ENCODE measurements at regions not wholly inside any gene's neighbourhood (a gene's known extent, or its start where the extent isn't known, plus 50 kb on each side); places are given as distances from the start of the nearest gene placed in this dataset.

GRCh38 chr1:187551061-187551460, 722.3 kb downstream of the PLA2G4A start:
- no CpG with 5 or more reads among the region's 20 CpGs for WGBS (ENCODE audit: extremely low coverage, insufficient coverage, insufficient read length)
- no peak overlapping the region for H4K12ac ChIP-seq (ENCODE audit: low read depth, low read length)

GRCh38 chr1:187563191-187563590, 734.4 kb downstream of the PLA2G4A start:
- H3K9me3 ChIP-seq (ENCODE audit: insufficient read depth, low read depth, low read length): no peaks in the 10 kb centered on the region
- H4K12ac ChIP-seq (ENCODE audit: low read depth, low read length): no peak overlapping the region
- no peaks in the 10 kb centered on the region for H3K79me1 ChIP-seq (ENCODE audit: low read length)
- no peak overlapping the region for H3K4me3 ChIP-seq (ENCODE audit: low read depth, low read length)
- no CpG with 5 or more reads among the region's 3 CpGs for WGBS (ENCODE audit: extremely low coverage, insufficient coverage, insufficient read length)
- no peak overlapping the region for H3K27ac ChIP-seq (ENCODE audit: low read depth, low read length)
- no peak overlapping the region for H3K14ac ChIP-seq (ENCODE audit: low read length)
- no peaks in the 10 kb centered on the region for H3K27me3 ChIP-seq (ENCODE audit: insufficient read depth, low read length)
- H3K9ac ChIP-seq (ENCODE audit: low read length): no peak overlapping the region
- no peak overlapping the region for H2BK120ac ChIP-seq (ENCODE audit: insufficient read depth, low read length, poor library complexity)
- H2AK5ac ChIP-seq (ENCODE audit: low read length): no peak overlapping the region
- no peaks in the 10 kb centered on the region for H3K4me1 ChIP-seq (ENCODE audit: control insufficient read depth in 1 of 2, insufficient read depth in 2 of 2, low read length in 2 of 2)
- no peak overlapping the region for H2BK5ac ChIP-seq (ENCODE audit: low read depth, low read length, poor library complexity)
- H3K23ac ChIP-seq (ENCODE audit: low read length): no peak overlapping the region
- no peak overlapping the region for H3K18ac ChIP-seq (ENCODE audit: low read length)
- H3K79me2 ChIP-seq (ENCODE audit: control insufficient read depth, insufficient read depth, low read length, poor library complexity): no peaks in the 10 kb centered on the region
- H3K4ac ChIP-seq (ENCODE audit: low read depth, low read length): no peak overlapping the region
- no peak overlapping the region for H4K8ac ChIP-seq (ENCODE audit: low read depth, low read length)
- H4K91ac ChIP-seq (ENCODE audit: low read depth, low read length): no peak overlapping the region
- no peak overlapping the region for H3K4me2 ChIP-seq (ENCODE audit: low read length)
- DNase-seq: peak; percentile 68 to 85
- H2BK12ac ChIP-seq (ENCODE audit: low read length): no peak overlapping the region
- H3K36me3 ChIP-seq (ENCODE audit: control insufficient read depth in 1 of 2, insufficient read depth in 2 of 2, low read length in 2 of 2): no peaks in the 10 kb centered on the region
- H2AFZ ChIP-seq (ENCODE audit: insufficient read depth, low read length, poor library complexity): no peak overlapping the region

More at GRCh38 chr1:187551061-187551460, 722.3 kb downstream of the PLA2G4A start:
- Histone ChIP-seq H4K8ac (ENCODE audit: low read depth, low read length) (no peak overlapping the region), H2BK12ac (ENCODE audit: low read length) (no peak overlapping the region), H2AFZ (ENCODE audit: insufficient read depth, low read length, poor library complexity) (no peak overlapping the region), H3K27ac (ENCODE audit: low read depth, low read length) (no peak overlapping the region), H2AK5ac (ENCODE audit: low read length) (no peak overlapping the region), H3K23ac (ENCODE audit: low read length) (no peak overlapping the region), H3K4ac (ENCODE audit: low read depth, low read length) (no peak overlapping the region), H3K79me2 (ENCODE audit: control insufficient read depth, insufficient read depth, low read length, poor library complexity) (no peaks in the 10 kb centered on the region), H3K9me3 (ENCODE audit: insufficient read depth, low read depth, low read length) (no peaks in the 10 kb centered on the region), H3K27me3 (ENCODE audit: insufficient read depth, low read length) (no peaks in the 10 kb centered on the region), H2BK120ac (ENCODE audit: insufficient read depth, low read length, poor library complexity) (no peak overlapping the region), H3K4me1 (ENCODE audit: control insufficient read depth in 1 of 2, insufficient read depth in 2 of 2, low read length in 2 of 2) (no peaks in the 10 kb centered on the region), H3K79me1 (ENCODE audit: low read length) (no peaks in the 10 kb centered on the region), H3K4me3 (ENCODE audit: low read depth, low read length) (no peak overlapping the region), H3K4me2 (ENCODE audit: low read length) (no peak overlapping the region), H3K18ac (ENCODE audit: low read length) (no peak overlapping the region), H3K14ac (ENCODE audit: low read length) (no peak overlapping the region), H3K36me3 (ENCODE audit: control insufficient read depth in 1 of 2, insufficient read depth in 2 of 2, low read length in 2 of 2) (peaks cover 0 to 1% of the 10 kb centered on the region in 2 experiments), H4K91ac (ENCODE audit: low read depth, low read length) (no peak overlapping the region), H2BK5ac (ENCODE audit: low read depth, low read length, poor library complexity) (no peak overlapping the region), H3K9ac (ENCODE audit: low read length) (no peak overlapping the region)
- DNase-seq: no peak

DNA sequence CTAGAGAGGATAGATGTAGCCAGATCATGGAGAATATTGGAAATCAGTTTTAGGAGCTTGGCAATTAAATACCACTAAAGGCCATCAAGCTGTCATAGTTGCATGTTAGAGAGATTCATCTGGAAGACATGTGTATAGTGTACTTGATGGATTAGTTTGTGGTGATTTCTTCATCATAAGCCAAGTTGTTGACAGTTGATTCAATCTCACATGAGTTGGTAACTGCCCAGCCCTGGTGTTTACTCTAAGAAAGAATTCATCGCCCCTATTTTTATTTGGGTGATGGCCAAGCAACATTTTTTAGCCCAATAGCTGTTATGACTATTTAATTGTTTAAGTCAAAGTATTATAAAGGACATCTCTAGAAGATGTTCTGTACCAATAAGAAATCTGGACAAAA, 737.6 kb downstream of the PLA2G4A start:
- Histone ChIP-seq H2BK12ac (ENCODE audit: low read length) (no peak overlapping the region), H3K27ac (ENCODE audit: low read depth, low read length) (no peak overlapping the region), H4K8ac (ENCODE audit: low read depth, low read length) (no peak overlapping the region), H4K12ac (ENCODE audit: low read depth, low read length) (no peak overlapping the region), H3K27me3 (ENCODE audit: insufficient read depth, low read length) (no peaks in the 10 kb centered on the region), H3K4ac (ENCODE audit: low read depth, low read length) (no peak overlapping the region), H2BK5ac (ENCODE audit: low read depth, low read length, poor library complexity) (no peak overlapping the region), H2AFZ (ENCODE audit: insufficient read depth, low read length, poor library complexity) (no peak overlapping the region), H3K4me2 (ENCODE audit: low read length) (no peak overlapping the region), H3K14ac (ENCODE audit: low read length) (no peak overlapping the region), H4K91ac (ENCODE audit: low read depth, low read length) (no peak overlapping the region), H3K4me1 (ENCODE audit: control insufficient read depth in 1 of 2, insufficient read depth in 2 of 2, low read length in 2 of 2) (no peaks in the 10 kb centered on the region), H3K79me1 (ENCODE audit: low read length) (no peaks in the 10 kb centered on the region), H2AK5ac (ENCODE audit: low read length) (no peak overlapping the region), H2BK120ac (ENCODE audit: insufficient read depth, low read length, poor library complexity) (no peak overlapping the region), H3K9ac (ENCODE audit: low read length) (no peak overlapping the region), H3K36me3 (ENCODE audit: control insufficient read depth in 1 of 2, insufficient read depth in 2 of 2, low read length in 2 of 2) (no peaks in the 10 kb centered on the region), H3K79me2 (ENCODE audit: control insufficient read depth, insufficient read depth, low read length, poor library complexity) (no peaks in the 10 kb centered on the region), H3K23ac (ENCODE audit: low read length) (no peak overlapping the region), H3K18ac (ENCODE audit: low read length) (no peak overlapping the region), H3K9me3 (ENCODE audit: insufficient read depth, low read depth, low read length) (no peaks in the 10 kb centered on the region), H3K4me3 (ENCODE audit: low read depth, low read length) (no peak overlapping the region)
- no CpG with 5 or more reads among the region's 1 CpG for WGBS (ENCODE audit: extremely low coverage, insufficient coverage, insufficient read length)
- no peak for DNase-seq

DNA sequence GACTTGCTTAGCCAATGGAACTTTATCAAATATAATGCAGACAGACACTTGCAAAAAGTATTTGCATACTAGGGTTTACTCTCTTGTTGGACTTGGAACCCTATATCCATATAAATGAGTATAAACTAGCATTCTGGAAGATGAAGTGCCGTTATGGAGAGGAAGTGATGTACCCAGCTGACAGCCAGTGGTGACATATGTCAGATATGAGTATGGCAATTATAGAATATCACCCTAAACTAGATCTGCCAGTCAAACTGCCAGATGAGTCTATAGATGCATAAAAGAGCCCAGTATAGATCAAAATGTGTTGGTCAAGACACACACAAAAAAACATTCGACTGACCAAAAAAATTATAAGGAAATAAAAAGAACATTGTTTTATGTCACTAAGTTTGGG, 739.3 kb downstream of the PLA2G4A start:
- no peaks in the 10 kb centered on the region for H3K79me1 ChIP-seq (ENCODE audit: low read length)
- no peak overlapping the region for H3K23ac ChIP-seq (ENCODE audit: low read length)
- no peaks in the 10 kb centered on the region for H3K4me1 ChIP-seq (ENCODE audit: control insufficient read depth in 1 of 2, insufficient read depth in 2 of 2, low read length in 2 of 2)
- no peak overlapping the region for H4K91ac ChIP-seq (ENCODE audit: low read depth, low read length)
- no peak overlapping the region for H3K4ac ChIP-seq (ENCODE audit: low read depth, low read length)
- no peak overlapping the region for H2AFZ ChIP-seq (ENCODE audit: insufficient read depth, low read length, poor library complexity)
- H3K9ac ChIP-seq (ENCODE audit: low read length): no peak overlapping the region
- H3K18ac ChIP-seq (ENCODE audit: low read length): no peak overlapping the region
- no peak overlapping the region for H3K4me2 ChIP-seq (ENCODE audit: low read length)
- no peak overlapping the region for H4K8ac ChIP-seq (ENCODE audit: low read depth, low read length)
- no peaks in the 10 kb centered on the region for H3K9me3 ChIP-seq (ENCODE audit: insufficient read depth, low read depth, low read length)
- H3K4me3 ChIP-seq (ENCODE audit: low read depth, low read length): no peak overlapping the region
- H3K79me2 ChIP-seq (ENCODE audit: control insufficient read depth, insufficient read depth, low read length, poor library complexity): no peaks in the 10 kb centered on the region
- H2BK5ac ChIP-seq (ENCODE audit: low read depth, low read length, poor library complexity): no peak overlapping the region
- H4K12ac ChIP-seq (ENCODE audit: low read depth, low read length): no peak overlapping the region
- H3K14ac ChIP-seq (ENCODE audit: low read length): no peak overlapping the region
- no peak overlapping the region for H3K27ac ChIP-seq (ENCODE audit: low read depth, low read length)
- H2BK12ac ChIP-seq (ENCODE audit: low read length): no peak overlapping the region
- no peak overlapping the region for H2BK120ac ChIP-seq (ENCODE audit: insufficient read depth, low read length, poor library complexity)
- DNase-seq: no peak
- no peaks in the 10 kb centered on the region for H3K36me3 ChIP-seq (ENCODE audit: control insufficient read depth in 1 of 2, insufficient read depth in 2 of 2, low read length in 2 of 2)
- no CpG with 5 or more reads among the region's 2 CpGs for WGBS (ENCODE audit: extremely low coverage, insufficient coverage, insufficient read length)
- no peaks in the 10 kb centered on the region for H3K27me3 ChIP-seq (ENCODE audit: insufficient read depth, low read length)
- H2AK5ac ChIP-seq (ENCODE audit: low read length): no peak overlapping the region

Data from trophoblast cell (in vitro differentiated cells and primary cell).